H1 (cell line): ENCODE measurements at regions not wholly inside any gene's neighbourhood (a gene's known extent, or its start where the extent isn't known, plus 50 kb on each side); places are given as distances from the start of the nearest gene placed in this dataset.

Experiments
- BCL11A ChIP-seq, 2 experiments: IDR thresholded peaks; one replicate each; pipeline ENCODE4 v1.6.1; 2011; ENCODE audit warnings: low read depth in 2 of 2, low read length in 2 of 2, mild to moderate bottlenecking in 2 of 2
- BRCA1 ChIP-seq: IDR thresholded peaks from 2 replicates; pipeline ENCODE4 v1.6.1; 2012; ENCODE audit warnings: low read depth, low read length, improper control_type of control experiment
- CREB1 ChIP-seq: IDR thresholded peaks from 2 replicates; pipeline ENCODE4 v1.6.1; 2012; ENCODE audit warnings: inconsistent platforms
- JUN ChIP-seq: IDR thresholded peaks from 2 replicates; pipeline ENCODE4 v1.6.1; 2011; ENCODE audit warnings: low read depth, mild to moderate bottlenecking, improper control_type of control experiment, low read length
- TAF1 ChIP-seq: IDR thresholded peaks from 2 replicates; pipeline ENCODE4 v1.6.1; 2011; ENCODE audit warnings: mild to moderate bottlenecking, low read depth, low read length
- TF ChIP-seq, protein P1 (sequence below): fragments of 300-600 bp; sonication (generic); IDR thresholded peaks from 2 replicates; pipeline ENCODE4 v1.7.1; 2012; ENCODE audit warnings: low read length, moderate library complexity, mild to moderate bottlenecking, inconsistent platforms; ENCODE audit not compliant: insufficient replicate concordance

DNA sequence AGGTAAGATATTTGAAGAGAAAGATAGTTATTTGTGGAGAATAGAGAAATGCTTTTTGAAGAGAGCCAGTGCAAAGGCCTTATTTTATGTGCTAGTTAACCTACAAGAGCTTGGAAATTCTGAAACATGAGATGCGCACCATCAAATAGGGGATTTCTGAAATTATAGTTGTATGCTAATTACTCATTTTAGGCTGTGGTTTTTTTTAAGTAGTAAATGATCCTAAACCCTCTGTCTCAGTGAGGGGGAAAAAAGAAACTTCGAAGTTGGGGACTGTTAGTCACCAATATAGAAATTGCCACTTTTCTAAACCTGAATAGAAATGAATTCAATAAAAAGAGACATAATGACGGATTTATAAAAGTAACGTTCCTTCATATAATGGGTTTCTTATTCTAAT, 119.3 kb upstream of the MDFIC start (continued):
- TF ChIP-seq, protein P1, sequence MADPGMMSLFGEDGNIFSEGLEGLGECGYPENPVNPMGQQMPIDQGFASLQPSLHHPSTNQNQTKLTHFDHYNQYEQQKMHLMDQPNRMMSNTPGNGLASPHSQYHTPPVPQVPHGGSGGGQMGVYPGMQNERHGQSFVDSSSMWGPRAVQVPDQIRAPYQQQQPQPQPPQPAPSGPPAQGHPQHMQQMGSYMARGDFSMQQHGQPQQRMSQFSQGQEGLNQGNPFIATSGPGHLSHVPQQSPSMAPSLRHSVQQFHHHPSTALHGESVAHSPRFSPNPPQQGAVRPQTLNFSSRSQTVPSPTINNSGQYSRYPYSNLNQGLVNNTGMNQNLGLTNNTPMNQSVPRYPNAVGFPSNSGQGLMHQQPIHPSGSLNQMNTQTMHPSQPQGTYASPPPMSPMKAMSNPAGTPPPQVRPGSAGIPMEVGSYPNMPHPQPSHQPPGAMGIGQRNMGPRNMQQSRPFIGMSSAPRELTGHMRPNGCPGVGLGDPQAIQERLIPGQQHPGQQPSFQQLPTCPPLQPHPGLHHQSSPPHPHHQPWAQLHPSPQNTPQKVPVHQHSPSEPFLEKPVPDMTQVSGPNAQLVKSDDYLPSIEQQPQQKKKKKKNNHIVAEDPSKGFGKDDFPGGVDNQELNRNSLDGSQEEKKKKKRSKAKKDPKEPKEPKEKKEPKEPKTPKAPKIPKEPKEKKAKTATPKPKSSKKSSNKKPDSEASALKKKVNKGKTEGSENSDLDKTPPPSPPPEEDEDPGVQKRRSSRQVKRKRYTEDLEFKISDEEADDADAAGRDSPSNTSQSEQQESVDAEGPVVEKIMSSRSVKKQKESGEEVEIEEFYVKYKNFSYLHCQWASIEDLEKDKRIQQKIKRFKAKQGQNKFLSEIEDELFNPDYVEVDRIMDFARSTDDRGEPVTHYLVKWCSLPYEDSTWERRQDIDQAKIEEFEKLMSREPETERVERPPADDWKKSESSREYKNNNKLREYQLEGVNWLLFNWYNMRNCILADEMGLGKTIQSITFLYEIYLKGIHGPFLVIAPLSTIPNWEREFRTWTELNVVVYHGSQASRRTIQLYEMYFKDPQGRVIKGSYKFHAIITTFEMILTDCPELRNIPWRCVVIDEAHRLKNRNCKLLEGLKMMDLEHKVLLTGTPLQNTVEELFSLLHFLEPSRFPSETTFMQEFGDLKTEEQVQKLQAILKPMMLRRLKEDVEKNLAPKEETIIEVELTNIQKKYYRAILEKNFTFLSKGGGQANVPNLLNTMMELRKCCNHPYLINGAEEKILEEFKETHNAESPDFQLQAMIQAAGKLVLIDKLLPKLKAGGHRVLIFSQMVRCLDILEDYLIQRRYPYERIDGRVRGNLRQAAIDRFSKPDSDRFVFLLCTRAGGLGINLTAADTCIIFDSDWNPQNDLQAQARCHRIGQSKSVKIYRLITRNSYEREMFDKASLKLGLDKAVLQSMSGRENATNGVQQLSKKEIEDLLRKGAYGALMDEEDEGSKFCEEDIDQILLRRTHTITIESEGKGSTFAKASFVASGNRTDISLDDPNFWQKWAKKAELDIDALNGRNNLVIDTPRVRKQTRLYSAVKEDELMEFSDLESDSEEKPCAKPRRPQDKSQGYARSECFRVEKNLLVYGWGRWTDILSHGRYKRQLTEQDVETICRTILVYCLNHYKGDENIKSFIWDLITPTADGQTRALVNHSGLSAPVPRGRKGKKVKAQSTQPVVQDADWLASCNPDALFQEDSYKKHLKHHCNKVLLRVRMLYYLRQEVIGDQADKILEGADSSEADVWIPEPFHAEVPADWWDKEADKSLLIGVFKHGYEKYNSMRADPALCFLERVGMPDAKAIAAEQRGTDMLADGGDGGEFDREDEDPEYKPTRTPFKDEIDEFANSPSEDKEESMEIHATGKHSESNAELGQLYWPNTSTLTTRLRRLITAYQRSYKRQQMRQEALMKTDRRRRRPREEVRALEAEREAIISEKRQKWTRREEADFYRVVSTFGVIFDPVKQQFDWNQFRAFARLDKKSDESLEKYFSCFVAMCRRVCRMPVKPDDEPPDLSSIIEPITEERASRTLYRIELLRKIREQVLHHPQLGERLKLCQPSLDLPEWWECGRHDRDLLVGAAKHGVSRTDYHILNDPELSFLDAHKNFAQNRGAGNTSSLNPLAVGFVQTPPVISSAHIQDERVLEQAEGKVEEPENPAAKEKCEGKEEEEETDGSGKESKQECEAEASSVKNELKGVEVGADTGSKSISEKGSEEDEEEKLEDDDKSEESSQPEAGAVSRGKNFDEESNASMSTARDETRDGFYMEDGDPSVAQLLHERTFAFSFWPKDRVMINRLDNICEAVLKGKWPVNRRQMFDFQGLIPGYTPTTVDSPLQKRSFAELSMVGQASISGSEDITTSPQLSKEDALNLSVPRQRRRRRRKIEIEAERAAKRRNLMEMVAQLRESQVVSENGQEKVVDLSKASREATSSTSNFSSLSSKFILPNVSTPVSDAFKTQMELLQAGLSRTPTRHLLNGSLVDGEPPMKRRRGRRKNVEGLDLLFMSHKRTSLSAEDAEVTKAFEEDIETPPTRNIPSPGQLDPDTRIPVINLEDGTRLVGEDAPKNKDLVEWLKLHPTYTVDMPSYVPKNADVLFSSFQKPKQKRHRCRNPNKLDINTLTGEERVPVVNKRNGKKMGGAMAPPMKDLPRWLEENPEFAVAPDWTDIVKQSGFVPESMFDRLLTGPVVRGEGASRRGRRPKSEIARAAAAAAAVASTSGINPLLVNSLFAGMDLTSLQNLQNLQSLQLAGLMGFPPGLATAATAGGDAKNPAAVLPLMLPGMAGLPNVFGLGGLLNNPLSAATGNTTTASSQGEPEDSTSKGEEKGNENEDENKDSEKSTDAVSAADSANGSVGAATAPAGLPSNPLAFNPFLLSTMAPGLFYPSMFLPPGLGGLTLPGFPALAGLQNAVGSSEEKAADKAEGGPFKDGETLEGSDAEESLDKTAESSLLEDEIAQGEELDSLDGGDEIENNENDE = no peak
- TF ChIP-seq TAF1 (no peak), BRCA1 (no peak), BCL11A (IDR thresholded peaks at IDR 0.05; ENCODE audit: low read depth in 2 of 2, low read length in 2 of 2) (no peak), JUN (no peak), CREB1 (no peak)
- TF ChIP-seq, all 59 proteins: peak for 0
